Fibroblast of mammary gland (primary cell): ENCODE measurements at regions not wholly inside any gene's neighbourhood (a gene's known extent, or its start where the extent isn't known, plus 50 kb on each side); places are given as distances from the start of the nearest gene placed in this dataset.
"Not testable (repeated sequence)": the region's sequence is repeated elsewhere in the genome, so short reads cannot be mapped to it uniquely, and the experiment has no call there.

Source experiments
- DNase-seq: peaks from one replicate; pipeline ENCODE4 v3.0.0-alpha.2; 2010; ENCODE audit warnings: low read depth
- H3K4me3 ChIP-seq: 2 replicates; pipeline ENCODE4 v1.5.1; 2011; ENCODE audit warnings: low read depth, mild to moderate bottlenecking, low read length, moderate library complexity; ENCODE audit not compliant: control insufficient read depth
- TF ChIP-seq, protein P1 (sequence below): conservative IDR thresholded peaks from 2 replicates; pipeline ENCODE4 v1.5.1; 2011; ENCODE audit warnings: low read depth, low read length, inconsistent platforms; ENCODE audit not compliant: control insufficient read depth, insufficient read depth

DNA sequence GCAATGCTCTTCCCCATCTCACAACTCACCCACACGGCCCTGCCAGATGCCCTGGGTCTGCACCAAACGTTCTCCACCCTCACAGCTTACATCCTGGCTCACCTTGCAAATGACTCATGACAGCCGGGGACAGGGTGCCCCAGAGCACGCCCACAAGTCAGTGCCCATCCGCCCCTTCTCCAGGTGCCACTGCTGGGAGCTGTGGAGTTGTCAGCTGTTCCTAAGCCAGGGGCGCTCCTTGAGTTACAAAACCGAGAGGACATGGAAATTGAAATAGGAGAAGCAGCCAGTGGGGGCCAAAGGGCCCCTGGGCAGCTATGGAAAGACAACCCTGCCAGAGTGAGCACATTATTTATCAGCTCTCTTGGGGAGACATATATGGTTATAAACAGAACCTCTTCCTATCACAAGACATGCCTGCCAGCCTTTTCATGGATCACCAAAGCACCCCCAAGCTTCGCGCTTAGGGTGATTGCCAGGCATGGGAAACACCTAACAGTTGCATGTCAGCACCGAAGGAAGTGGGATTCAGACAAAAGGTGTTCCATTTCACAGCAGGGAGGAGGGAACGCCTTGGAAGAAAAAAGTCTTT is 236.8 kb downstream of the LY86 start:
- TF ChIP-seq, protein P1, sequence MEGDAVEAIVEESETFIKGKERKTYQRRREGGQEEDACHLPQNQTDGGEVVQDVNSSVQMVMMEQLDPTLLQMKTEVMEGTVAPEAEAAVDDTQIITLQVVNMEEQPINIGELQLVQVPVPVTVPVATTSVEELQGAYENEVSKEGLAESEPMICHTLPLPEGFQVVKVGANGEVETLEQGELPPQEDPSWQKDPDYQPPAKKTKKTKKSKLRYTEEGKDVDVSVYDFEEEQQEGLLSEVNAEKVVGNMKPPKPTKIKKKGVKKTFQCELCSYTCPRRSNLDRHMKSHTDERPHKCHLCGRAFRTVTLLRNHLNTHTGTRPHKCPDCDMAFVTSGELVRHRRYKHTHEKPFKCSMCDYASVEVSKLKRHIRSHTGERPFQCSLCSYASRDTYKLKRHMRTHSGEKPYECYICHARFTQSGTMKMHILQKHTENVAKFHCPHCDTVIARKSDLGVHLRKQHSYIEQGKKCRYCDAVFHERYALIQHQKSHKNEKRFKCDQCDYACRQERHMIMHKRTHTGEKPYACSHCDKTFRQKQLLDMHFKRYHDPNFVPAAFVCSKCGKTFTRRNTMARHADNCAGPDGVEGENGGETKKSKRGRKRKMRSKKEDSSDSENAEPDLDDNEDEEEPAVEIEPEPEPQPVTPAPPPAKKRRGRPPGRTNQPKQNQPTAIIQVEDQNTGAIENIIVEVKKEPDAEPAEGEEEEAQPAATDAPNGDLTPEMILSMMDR: no peak
- no peak overlapping the region for H3K4me3 ChIP-seq
- no peak for DNase-seq

DNA sequence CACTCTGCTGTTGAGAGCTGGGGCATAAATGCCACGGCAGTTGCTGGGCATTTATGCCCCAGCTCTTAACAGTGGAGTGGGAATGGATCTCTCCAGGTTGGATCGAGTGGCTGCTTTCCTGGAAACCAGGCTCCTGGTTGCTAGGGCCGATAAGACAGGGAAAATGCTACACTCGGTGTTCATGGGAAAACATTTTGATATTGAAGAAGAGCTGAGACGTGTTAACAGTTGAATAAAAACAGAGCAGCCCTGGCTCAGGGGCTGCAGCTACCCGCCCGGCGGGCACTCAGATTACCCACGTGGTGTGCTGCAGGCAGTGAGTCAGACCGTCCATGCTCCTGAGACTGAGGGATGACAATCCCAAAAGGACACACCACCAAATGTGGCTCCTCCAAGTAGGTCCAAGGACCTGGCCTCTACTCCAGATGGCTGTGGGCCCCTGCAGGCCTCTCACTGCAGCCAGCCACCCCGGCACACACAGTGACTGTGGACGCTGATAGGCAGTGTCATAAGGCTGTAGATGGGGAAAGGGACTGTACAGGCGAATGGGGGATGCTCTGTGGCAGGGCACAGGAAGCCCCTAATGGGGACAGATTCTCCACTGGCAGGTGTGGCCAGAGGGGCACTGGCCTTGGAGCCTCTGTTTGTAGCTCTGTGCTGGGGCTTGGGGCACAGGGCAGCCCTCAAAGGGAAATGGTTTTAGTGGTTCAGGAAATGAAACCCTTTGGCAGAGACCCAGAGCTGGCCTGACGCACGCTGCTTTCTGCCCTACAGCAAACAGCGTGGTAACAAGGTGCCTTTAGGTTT is 237.8 kb downstream of the LY86 start:
- H3K4me3 ChIP-seq: no peak overlapping the region
- TF ChIP-seq, protein P1: no peak
- DNase-seq: no peak

DNA sequence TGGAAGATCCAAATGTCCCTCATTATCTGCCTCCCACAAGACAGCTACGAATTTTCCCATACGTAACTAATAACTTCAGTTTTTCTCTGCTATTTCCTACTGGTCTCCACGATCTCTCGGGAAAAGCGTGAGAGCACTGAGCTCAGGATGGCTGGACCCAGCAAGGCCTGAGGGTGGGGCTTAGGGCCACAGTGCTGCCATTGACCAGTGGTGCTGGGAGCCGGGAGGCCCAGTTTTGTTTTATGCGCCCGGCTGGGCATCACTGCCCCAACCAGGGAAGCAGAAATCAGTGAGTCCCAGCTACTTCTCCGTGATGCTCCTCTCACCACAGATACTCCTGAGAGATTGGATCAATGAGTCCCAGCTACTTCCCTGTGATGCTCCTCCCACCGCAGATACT is 238.4 kb downstream of the LY86 start:
- DNase-seq: no peak
- no peak overlapping the region for H3K4me3 ChIP-seq
- TF ChIP-seq, protein P1: no peak

- no peak overlapping the region for H3K4me3 ChIP-seq
- DNase-seq: no peak
- TF ChIP-seq, protein P1: no peak
Measured at GRCh38 chr6:6829872-6830685, 241.6 kb downstream of the LY86 start.

DNA sequence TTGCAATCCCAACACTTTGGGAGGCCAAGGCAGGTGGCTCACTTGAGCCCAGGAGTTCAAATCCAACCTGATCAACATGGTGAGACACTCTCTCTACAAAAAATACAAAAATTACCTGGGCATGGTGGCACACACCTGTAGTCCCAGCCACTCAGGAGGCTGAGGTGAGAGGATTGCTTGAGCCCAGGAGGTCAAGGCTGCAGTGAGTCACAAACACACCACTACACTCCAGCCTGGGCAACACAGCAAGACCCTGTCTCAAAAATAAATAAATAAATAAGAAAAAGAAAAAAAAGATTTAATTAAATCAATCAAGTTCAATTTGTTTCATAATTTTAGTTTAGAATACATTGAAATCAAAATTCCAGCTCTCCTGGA is 242.2 kb downstream of the LY86 start:
- H3K4me3 ChIP-seq, DNase-seq: not testable (repeated sequence)

GRCh38 chr6:6832439-6832838 is 243.9 kb downstream of the LY86 start:
- no peak for DNase-seq
- TF ChIP-seq, protein P1: no peak
- H3K4me3 ChIP-seq: no peak overlapping the region

GRCh38 chr6:6834356-6835222 is 246.1 kb downstream of the LY86 start:
- TF ChIP-seq, protein P1: no peak
- no peak overlapping the region for H3K4me3 ChIP-seq
- DNase-seq: peak; percentile 20
